ENCODE measurements at regions not wholly inside any gene's neighbourhood (a gene's known extent, or its start where the extent isn't known, plus 50 kb on each side); places are given as distances from the start of the nearest gene placed in this dataset.
A peak's percentile ranks its signal among the peaks of the same experiment; 100 is the strongest.
"Not testable (repeated sequence)": the region's sequence is repeated elsewhere in the genome, so short reads cannot be mapped to it uniquely, and the experiment has no call there.

GRCh38 chr14:83091991-83092956 lies 1558.6 kb upstream of the SEL1L start:
- DNase-seq (ENCODE audit: low read depth) = not testable (repeated sequence)

GRCh38 chr14:83096092-83096491 lies 1562.4 kb upstream of the SEL1L start:
- no peak for DNase-seq (ENCODE audit: low read depth)

- DNase-seq (ENCODE audit: low read depth) = no peak
Measured at GRCh38 chr14:83101846-83102245, 1568.2 kb upstream of the SEL1L start.

GRCh38 chr14:83118029-83118428 lies 1584.4 kb upstream of the SEL1L start:
- no peak for DNase-seq (ENCODE audit: low read depth)

- DNase-seq (ENCODE audit: low read depth) = no peak
Measured at GRCh38 chr14:83120187-83120586, 1586.5 kb upstream of the SEL1L start.

- DNase-seq (ENCODE audit: low read depth) = no peak
Measured at GRCh38 chr14:83126076-83126475, 1592.4 kb upstream of the SEL1L start.

- DNase-seq (ENCODE audit: low read depth) = no peak
Measured at GRCh38 chr14:83128783-83129182, 1595.1 kb upstream of the SEL1L start.

GRCh38 chr14:83129496-83129895 lies 1595.8 kb upstream of the SEL1L start:
- no peak for DNase-seq (ENCODE audit: low read depth)

GRCh38 chr14:83133981-83134645 lies 1600.5 kb upstream of the SEL1L start:
- DNase-seq (ENCODE audit: low read depth) = no peak

- no peak for DNase-seq (ENCODE audit: low read depth)
Measured at GRCh38 chr14:83140756-83141155, 1607.1 kb upstream of the SEL1L start.

GRCh38 chr14:83147006-83147405 lies 1613.4 kb upstream of the SEL1L start:
- DNase-seq (ENCODE audit: low read depth) = no peak

- DNase-seq (ENCODE audit: low read depth) = no peak
Measured at GRCh38 chr14:83151571-83151970, 1617.9 kb upstream of the SEL1L start.

GRCh38 chr14:83153081-83153480 lies 1619.4 kb upstream of the SEL1L start:
- no peak for DNase-seq (ENCODE audit: low read depth)

GRCh38 chr14:83162361-83162929 lies 1628.8 kb upstream of the SEL1L start:
- DNase-seq (ENCODE audit: low read depth) = no peak

- DNase-seq (ENCODE audit: low read depth) = no peak
Measured at GRCh38 chr14:83163016-83163415, 1629.4 kb upstream of the SEL1L start.

- DNase-seq (ENCODE audit: low read depth) = peak; percentile 68
Measured at GRCh38 chr14:83164016-83164415, 1630.4 kb upstream of the SEL1L start.

- DNase-seq (ENCODE audit: low read depth) = no peak
Measured at GRCh38 chr14:83164591-83164990, 1630.9 kb upstream of the SEL1L start.

- DNase-seq (ENCODE audit: low read depth) = no peak
Measured at GRCh38 chr14:83170165-83170564, 1636.5 kb upstream of the SEL1L start.

- no peak for DNase-seq (ENCODE audit: low read depth)
Measured at GRCh38 chr14:83171761-83172160, 1638.1 kb upstream of the SEL1L start.

- peak; percentile 51 for DNase-seq (ENCODE audit: low read depth)
Measured at GRCh38 chr14:83172363-83172762, 1638.7 kb upstream of the SEL1L start.

- DNase-seq (ENCODE audit: low read depth) = no peak
Measured at GRCh38 chr14:83173687-83174086, 1640.0 kb upstream of the SEL1L start.

- DNase-seq (ENCODE audit: low read depth) = no peak
Measured at GRCh38 chr14:83184531-83184930, 1650.9 kb upstream of the SEL1L start.

- DNase-seq (ENCODE audit: low read depth) = not testable (repeated sequence)
Measured at GRCh38 chr14:83188311-83188710, 1654.7 kb upstream of the SEL1L start.

Data from GM04503 (cell line).